SK-N-SH treated with all-trans-retinoic acid at 6 μM for 48 hours (cell line): ENCODE measurements at regions not wholly inside any gene's neighbourhood (a gene's known extent, or its start where the extent isn't known, plus 50 kb on each side); places are given as distances from the start of the nearest gene placed in this dataset.

ENCODE experiments used
- ATAC-seq: fragments of 200-7000 bp; cut with Tn5 transposase; 3 replicates; pipeline ENCODE4 v1.9.1; 2020; ENCODE audit warnings: mild to moderate bottlenecking, moderate library complexity
- ARNTL ChIP-seq: fragments of 450-650 bp; formaldehyde crosslinking; IDR thresholded peaks from 2 replicates; pipeline ENCODE4 v1.5.0; 2020; ENCODE audit warnings: low read depth, mild to moderate bottlenecking, moderate library complexity, borderline replicate concordance
- BACH2 ChIP-seq: fragments of 250-450 bp; sonication (Bioruptor Pico); IDR thresholded peaks from 2 replicates; pipeline ENCODE4 v1.9.0; 2021; ENCODE audit warnings: mild to moderate bottlenecking, borderline replicate concordance
- CREB5 ChIP-seq: fragments of 250-450 bp; sonication (Bioruptor Pico); IDR thresholded peaks from 2 replicates; pipeline ENCODE4 v1.5.1; 2020; ENCODE audit warnings: low read depth, mild to moderate bottlenecking, moderate library complexity
- CSDC2 ChIP-seq: fragments of 250-450 bp; sonication (Bioruptor Pico); IDR thresholded peaks from 2 replicates; pipeline ENCODE4 v1.5.0; 2020; ENCODE audit warnings: mild to moderate bottlenecking, moderate library complexity
- ESRRG ChIP-seq: fragments of 250-450 bp; sonication (Bioruptor Pico); IDR thresholded peaks from 2 replicates; pipeline ENCODE4 v1.6.1; 2021; ENCODE audit warnings: mild to moderate bottlenecking
- GLIS3 ChIP-seq: fragments of 250-450 bp; sonication (Bioruptor Pico); IDR thresholded peaks from 2 replicates; pipeline ENCODE4 v1.5.0; 2020; ENCODE audit warnings: mild to moderate bottlenecking, moderate library complexity
- ISL1 ChIP-seq: fragments of 250-450 bp; sonication (Bioruptor Pico); IDR thresholded peaks from 2 replicates; pipeline ENCODE4 v2.1.2; 2022; ENCODE audit warnings: mild to moderate bottlenecking, moderate library complexity
- OSR1 ChIP-seq: fragments of 250-450 bp; sonication (Bioruptor Pico); IDR thresholded peaks from 2 replicates; pipeline ENCODE4 v1.8.0; 2022; ENCODE audit warnings: moderate library complexity, mild to moderate bottlenecking, inconsistent platforms
- POU6F1 ChIP-seq: fragments of 250-450 bp; sonication (Bioruptor Pico); IDR thresholded peaks from 2 replicates; pipeline ENCODE4 v1.8.0; 2021; ENCODE audit warnings: low read depth, mild to moderate bottlenecking, moderate library complexity, borderline replicate concordance
- PPARA ChIP-seq: fragments of 250-450 bp; sonication (Bioruptor Pico); IDR thresholded peaks from 2 replicates; pipeline ENCODE4 v1.5.0; 2020; ENCODE audit warnings: mild to moderate bottlenecking, borderline replicate concordance
- RARB ChIP-seq: fragments of 250-450 bp; sonication (Bioruptor Pico); IDR thresholded peaks from 2 replicates; pipeline ENCODE4 v1.8.0; 2021; ENCODE audit warnings: mild to moderate bottlenecking, moderate library complexity
- SNAI2 ChIP-seq: fragments of 250-450 bp; sonication (Bioruptor Pico); IDR thresholded peaks from 2 replicates; pipeline ENCODE4 v1.5.0; 2020; ENCODE audit warnings: mild to moderate bottlenecking, moderate library complexity
- TCF4 ChIP-seq: fragments of 250-450 bp; sonication (Bioruptor Pico); IDR thresholded peaks from 2 replicates; pipeline ENCODE4 v1.8.0; 2021; ENCODE audit warnings: mild to moderate bottlenecking, moderate library complexity, borderline replicate concordance
- TOX ChIP-seq: fragments of 250-450 bp; sonication (Bioruptor Pico); IDR thresholded peaks from 2 replicates; pipeline ENCODE4 v1.8.0; 2021; ENCODE audit warnings: mild to moderate bottlenecking, moderate library complexity, borderline replicate concordance
- TSHZ2 ChIP-seq: fragments of 250-450 bp; sonication (Bioruptor Pico); IDR thresholded peaks from 2 replicates; pipeline ENCODE4 v1.5.0; 2020; ENCODE audit warnings: mild to moderate bottlenecking, moderate library complexity
- ZC3H10 ChIP-seq: fragments of 250-450 bp; sonication (Bioruptor Pico); IDR thresholded peaks from 2 replicates; pipeline ENCODE4 v1.5.1; 2021; ENCODE audit warnings: mild to moderate bottlenecking, moderate library complexity
- ZFP30 ChIP-seq: fragments of 450-650 bp; formaldehyde crosslinking; IDR thresholded peaks from 2 replicates; pipeline ENCODE4 v1.5.0; 2022; ENCODE audit warnings: mild to moderate bottlenecking, moderate library complexity
- ZNF565 ChIP-seq: fragments of 450-650 bp; formaldehyde crosslinking; conservative IDR thresholded peaks from 2 replicates; pipeline ENCODE4 v1.5.0; 2020; ENCODE audit warnings: low read depth, mild to moderate bottlenecking, moderate library complexity
- ZNF70 ChIP-seq: fragments of 450-650 bp; formaldehyde crosslinking; IDR thresholded peaks from 2 replicates; pipeline ENCODE4 v1.5.0; 2020; ENCODE audit warnings: mild to moderate bottlenecking, moderate library complexity

GRCh38 chr12:24522736-24523135 lies 426.2 kb downstream of the BCAT1 start:
- no peak for ATAC-seq
- TF ChIP-seq TSHZ2 (CRISPR knock-in tag) = no peak

- TF ChIP-seq TCF4 (CRISPR knock-in tag) (no peak), TOX (CRISPR knock-in tag) (no peak), ZFP30 (CRISPR knock-in tag) (no peak), TSHZ2 (CRISPR knock-in tag) (no peak), BACH2 (no peak), ZNF70 (no peak), ZC3H10 (no peak), CREB5 (CRISPR knock-in tag) (no peak), POU6F1 (CRISPR knock-in tag) (no peak), CSDC2 (CRISPR knock-in tag) (no peak)
- ATAC-seq = no peak
These were observed 429.1 kb downstream of the BCAT1 start for GRCh38 chr12:24519759-24520158.

GRCh38 chr12:24517000-24517399 lies 431.9 kb downstream of the BCAT1 start:
- ATAC-seq = no peak
- TF ChIP-seq RARB (CRISPR knock-in tag) (no peak), ZNF565 (no peak), GLIS3 (no peak), OSR1 (CRISPR knock-in tag) (no peak)

- ATAC-seq = no peak
- no peak for TF ChIP-seq ESRRG (CRISPR knock-in tag)
- no peak for TF ChIP-seq CSDC2 (CRISPR knock-in tag)
- TF ChIP-seq ZNF70 = no peak
- no peak for TF ChIP-seq POU6F1 (CRISPR knock-in tag)
- TF ChIP-seq ISL1 (CRISPR knock-in tag) = no peak
- no peak for TF ChIP-seq ARNTL
- no peak for TF ChIP-seq ZNF565
- no peak for TF ChIP-seq TOX (CRISPR knock-in tag)
- TF ChIP-seq TCF4 (CRISPR knock-in tag) = no peak
- TF ChIP-seq ZC3H10 = no peak
- no peak for TF ChIP-seq SNAI2 (CRISPR knock-in tag)
- TF ChIP-seq PPARA (CRISPR knock-in tag) = no peak
- no peak for TF ChIP-seq TSHZ2 (CRISPR knock-in tag)
- no peak for TF ChIP-seq RARB (CRISPR knock-in tag)
- TF ChIP-seq, all 23 proteins: peak for 0
These were observed 438.2 kb downstream of the BCAT1 start for GRCh38 chr12:24510581-24511125.
